HG03571 (cell line): ENCODE measurements at regions not wholly inside any gene's neighbourhood (a gene's known extent, or its start where the extent isn't known, plus 50 kb on each side); places are given as distances from the start of the nearest gene placed in this dataset.

Experiments
- ATAC-seq: cut with Tn5 transposase; IDR thresholded peaks from one replicate; pipeline ENCODE4 v1.9.1; 2021; ENCODE audit not compliant: unreplicated experiment

DNA sequence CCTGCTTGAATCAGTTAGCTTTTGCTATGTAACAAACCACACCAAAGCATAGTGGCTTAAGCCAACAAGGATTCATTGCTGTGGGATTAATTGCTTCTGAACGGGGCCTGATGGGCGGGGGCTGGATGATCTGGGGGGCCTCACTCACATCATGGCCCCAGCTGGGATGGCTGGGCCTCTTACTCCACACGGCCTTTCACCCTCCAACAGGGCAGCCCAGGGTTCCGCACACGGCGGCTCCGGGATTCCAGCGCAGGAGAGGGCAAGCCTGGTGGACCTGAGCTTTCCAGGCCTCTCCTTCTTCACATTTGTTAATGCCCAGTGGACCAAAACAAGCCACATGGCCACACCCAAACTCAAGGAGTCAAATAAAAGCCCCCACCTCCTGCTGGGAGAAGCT is 86.3 kb upstream of the PHLPP1 start:
- ATAC-seq, result no peak

DNA sequence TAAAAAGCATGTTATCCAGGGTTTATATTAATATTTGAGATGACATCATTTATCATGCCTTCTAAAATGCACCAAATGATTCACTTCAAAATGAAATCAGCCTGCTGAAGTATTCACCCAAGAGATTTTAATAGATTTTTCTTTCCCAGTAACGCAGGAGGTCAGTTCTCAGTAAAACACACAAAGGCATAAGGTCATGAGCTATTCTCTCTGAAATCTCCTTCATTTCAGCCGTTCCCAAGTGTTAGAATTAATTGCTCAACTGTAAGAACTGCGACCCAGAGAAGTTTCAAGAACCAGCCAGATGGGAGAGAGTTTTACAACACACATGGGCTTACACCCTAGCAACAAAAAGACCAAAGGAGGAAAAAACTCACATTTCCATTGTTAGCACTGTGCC is 84.2 kb upstream of the PHLPP1 start:
- ATAC-seq, result no peak

DNA sequence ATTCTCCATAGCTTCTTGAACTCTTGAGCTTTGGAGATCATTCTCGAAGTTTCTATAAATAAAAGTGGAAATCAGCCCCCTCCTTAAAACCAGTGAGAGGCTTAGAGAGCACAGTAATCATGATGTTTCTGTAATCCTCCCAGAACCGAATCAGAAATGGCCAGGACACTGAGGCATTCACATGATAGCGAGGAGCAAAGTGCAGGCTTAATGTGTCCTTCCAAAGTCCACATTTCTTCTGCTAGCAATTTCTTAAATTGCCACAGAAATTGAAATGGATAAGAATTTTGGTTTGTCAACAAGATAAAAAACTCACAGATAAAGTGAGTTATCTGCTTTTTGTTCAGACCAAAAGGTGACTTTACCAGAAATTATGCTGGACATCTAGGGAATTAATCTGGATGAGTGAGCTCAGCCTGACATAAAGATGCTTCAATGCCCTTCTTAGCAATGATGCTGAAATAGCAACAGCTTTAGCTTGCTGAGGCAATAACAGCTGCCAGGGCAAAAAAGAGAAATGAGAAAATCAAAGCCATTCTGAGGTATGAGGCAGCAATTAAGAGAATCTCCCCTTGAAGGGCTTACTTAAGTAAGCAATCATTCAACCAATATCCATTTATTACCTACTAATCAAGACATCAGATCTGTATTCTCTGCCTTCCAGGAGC is 82.4 kb upstream of the PHLPP1 start:
- no peak for ATAC-seq

DNA sequence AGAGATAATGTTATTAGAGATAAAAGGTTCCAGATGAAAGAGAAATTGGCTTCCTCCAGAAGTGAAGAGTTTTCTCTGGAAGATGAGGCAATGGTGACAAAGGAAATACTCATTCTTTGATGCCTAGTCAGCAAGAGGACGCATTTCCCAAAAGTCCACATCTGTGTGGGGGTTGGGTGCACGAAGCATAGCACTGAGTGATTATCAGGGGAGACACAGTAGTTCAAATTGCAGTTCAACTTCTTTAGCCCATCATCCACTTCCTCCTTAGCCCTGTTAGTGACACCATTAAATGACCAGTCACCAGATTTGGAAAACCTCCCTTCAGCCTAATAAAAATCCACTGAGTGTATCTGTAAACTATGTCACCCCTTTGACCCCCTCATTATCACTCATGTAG is 80.9 kb upstream of the PHLPP1 start:
- no peak for ATAC-seq

DNA sequence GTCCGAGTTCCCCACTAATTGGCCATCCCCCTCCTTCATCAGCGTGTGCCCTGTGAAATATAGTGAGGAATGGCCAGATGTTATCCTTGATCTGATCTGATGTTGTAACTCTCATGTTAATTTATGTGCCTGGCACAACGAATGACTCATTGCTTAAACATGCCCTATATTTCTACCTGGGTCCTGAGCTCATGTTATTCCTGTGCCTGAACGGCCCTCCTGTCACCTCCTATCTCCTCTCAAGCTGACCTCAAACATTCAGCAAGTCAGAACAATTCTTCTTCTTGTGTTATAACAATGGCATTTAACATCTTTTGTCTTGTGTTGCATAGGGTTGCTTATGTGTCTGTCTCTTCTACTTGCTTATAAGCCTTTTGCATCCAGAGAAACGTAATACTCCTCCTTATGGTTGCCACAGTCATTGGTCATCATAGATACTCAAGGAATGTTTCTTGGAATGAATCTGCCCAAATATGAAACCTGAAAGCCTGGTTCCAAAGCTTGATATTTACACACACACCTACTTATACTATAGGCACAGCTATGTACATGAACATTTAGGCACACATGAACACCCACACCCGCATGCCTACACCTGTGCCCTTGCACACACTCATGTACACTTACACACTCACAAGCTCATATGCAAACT is 80.2 kb upstream of the PHLPP1 start:
- ATAC-seq, result no peak

DNA sequence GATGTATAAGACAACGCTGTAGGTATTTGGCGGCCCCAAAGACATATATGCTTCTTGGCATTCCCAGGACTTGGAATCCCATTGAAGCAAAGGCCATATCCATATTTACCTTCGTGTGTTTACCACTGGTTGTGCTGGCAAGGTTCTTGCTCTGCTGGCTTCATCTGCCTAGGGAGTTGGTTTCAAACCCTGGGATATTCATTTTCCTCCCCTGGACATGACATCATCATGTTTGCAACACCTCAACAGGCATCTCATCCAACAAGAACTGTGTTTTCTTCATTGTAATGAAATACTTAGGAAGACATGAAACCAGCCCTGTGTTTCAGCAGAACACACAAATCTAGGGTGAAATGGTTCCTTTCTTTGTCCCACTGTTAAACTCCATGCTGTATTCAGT is 77.9 kb upstream of the PHLPP1 start:
- ATAC-seq, result no peak

DNA sequence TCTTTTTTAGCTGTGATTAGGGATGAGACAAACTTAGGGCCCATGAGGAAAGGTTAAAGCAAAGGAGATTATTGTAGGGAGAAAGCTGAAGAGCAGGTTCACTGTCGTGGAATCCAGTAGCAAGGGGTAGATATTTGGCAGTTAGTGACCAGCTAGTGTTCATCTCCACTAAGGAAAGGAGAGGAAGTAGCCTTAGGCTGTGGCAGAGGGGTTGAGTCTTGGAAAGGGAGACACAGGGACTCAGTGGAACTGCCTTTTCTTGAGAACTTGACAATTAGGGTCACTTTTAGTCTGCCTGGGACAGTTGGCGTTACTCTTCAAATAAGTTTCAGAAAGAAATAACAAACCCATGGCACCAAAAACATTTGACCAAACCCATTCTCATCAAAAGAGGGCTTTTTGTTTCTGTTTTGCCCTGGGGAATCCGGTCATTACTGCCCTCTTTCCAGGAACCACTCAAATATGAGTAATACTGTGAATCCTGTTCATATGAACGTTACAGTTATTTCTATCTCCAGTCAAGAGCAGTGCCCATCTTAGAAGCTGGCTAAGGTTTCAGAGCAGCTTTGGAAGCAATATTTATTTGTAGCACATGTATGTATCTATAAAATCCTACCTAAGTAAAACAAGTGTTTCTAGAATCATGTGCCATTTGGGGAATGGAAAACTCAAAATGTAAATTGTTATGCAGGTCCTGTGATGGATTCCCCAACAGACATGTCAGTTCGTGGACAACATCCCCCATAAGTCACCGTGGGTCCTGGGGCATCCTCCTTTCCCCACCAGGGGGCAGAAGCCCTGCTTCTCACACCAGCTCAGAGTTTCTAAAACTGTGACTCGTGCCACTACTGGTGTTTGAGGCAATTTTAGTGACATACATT is 77.3 kb upstream of the PHLPP1 start:
- ATAC-seq, result no peak

DNA sequence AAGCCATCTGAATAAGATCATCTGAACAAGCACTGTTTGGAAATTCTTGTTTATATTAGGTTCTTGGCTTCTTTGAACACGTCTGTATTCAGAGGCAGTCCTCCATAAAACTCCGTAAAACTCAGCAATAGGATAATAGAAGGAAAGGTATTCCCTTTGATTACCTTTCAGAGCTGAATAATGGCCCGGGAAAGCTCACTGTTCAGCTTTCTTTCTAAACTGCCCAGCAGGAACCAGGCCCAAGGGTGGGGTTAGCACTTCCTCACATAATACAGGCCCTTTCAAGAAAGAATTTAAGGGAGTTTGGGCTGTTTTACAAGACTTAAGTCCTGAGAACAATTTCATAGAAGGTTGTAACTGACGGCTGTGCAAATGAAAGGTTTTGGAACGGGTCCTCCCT is 72.2 kb upstream of the PHLPP1 start:
- no peak for ATAC-seq

DNA sequence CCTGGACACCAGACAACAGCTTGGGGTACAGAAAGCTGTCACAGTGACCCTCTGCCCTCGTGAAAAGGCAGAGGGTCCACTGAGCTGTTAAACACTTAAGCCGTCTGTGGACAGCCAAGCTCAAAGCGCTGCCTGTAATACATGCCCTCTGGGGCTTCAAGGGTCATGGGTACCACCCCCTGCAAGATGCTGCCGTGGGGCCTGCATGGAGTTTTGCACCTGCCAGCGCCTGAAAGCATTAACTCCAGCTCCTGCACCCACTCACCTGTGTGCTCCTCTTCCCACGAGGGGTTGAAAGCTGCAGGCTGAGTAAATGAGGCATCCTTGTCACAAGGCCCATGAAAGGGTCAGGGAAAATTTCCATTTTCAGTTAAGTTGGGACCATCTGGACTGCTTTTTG is 70.6 kb upstream of the PHLPP1 start:
- no peak for ATAC-seq

DNA sequence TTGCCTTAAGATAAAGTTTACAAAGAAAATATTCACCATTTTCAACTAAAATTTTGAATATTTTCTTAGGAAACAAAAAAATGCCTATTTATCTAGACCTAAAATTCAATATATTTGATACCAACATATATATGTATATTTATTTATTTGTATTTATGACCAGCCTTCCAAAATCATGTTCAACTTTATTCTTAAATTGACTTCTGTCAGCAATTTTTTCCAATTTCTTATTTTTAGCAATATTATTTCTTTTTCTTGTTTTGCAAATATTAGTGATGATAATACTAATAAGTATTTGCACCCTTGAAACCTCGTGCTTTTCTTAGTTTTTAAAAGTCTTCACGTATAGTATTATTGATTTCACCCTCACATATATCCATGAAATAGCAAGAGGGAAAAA is 68.2 kb upstream of the PHLPP1 start:
- ATAC-seq, result no peak

DNA sequence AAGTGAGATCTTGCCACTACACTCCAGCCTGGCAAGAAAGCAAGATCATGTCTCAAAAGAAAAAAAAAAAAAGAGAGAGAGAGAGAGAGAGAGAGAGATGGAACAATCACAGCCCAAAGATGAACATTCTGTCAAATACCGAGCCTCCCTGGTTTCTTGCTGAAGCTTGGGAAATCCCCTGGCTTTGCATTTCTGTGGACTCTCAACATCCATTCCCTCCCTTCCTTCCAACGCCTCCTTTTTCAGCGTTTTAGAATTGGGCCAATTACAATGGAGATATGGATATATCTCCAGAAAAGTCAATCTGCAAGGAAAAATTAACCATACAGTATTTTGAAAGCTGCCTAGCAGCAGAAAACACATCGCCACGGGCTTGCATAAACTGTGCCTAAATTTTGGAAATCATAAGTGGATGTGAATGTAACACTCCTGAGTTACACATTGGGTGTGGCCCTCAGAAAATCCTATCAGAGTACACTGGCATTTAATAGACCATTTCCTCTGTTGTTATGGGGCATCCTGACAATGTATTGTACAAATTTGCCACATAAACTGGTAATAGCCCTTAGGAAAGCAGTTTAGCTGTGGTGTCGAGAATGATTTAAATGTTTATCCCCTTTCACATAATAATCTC is 67.2 kb upstream of the PHLPP1 start:
- ATAC-seq, result no peak

DNA sequence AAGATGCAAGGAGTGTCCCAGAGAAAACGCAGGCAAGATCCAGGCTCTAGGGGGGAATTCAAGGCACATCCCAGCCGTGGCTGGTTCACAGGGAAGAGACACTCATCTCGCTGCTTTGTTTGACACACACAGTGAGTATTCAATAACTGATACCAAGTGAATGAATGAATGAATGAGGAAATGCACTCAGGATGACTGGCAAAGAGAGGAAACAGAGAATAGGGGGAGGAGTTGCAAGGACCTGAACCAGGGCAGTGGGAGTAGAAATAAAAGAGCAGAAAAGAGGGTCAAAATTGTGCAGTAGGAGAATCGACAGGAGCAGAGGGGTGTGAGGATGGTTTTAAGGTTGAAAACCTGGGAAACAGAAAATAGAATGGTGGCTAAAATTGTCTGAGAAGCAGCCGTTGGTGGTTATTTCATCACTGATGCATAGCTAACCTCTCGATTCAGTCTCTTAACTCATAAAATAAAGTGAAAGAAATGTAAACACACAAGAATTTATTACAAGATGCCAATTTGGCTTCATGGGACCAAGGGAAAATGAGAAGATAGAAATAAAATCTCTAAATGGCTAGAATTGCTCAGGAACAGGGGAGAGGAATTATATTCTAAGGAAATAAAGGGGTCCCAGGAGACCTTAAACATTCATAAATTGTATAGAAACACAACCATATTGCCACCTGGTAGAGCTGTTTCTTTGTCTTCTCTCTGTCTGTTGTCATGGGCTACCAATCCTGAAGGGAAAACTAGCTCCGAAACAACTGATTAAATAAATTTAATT is 63.9 kb upstream of the PHLPP1 start:
- peak; percentile 59 for ATAC-seq

DNA sequence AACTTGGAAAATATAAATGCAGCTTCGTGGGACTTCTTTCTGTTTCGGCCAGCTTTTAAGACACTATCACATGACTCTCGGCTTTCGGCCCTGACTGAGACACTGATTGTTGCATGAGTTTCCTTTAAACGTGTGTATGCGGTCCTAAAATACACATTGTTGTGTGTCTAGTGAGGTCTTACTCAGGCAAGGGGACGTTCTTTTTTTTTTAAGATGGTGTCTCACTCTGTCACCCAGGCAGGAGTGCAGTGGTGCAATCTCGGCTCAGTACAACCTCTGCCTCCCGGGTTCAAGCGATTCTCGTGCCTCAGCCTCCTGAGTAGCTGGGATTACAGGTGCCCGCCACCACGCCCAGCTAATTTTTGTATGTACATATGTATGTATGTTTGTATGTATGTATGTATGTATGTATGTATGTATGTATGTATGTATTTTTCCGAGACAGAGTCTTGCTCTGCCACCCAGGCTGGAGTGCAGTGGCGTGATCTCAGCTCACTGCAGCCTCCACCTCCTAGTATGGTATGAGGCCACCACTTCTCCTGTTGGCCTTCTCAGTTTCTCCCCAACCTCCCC is 63.2 kb upstream of the PHLPP1 start:
- peak; percentile 37 for ATAC-seq

DNA sequence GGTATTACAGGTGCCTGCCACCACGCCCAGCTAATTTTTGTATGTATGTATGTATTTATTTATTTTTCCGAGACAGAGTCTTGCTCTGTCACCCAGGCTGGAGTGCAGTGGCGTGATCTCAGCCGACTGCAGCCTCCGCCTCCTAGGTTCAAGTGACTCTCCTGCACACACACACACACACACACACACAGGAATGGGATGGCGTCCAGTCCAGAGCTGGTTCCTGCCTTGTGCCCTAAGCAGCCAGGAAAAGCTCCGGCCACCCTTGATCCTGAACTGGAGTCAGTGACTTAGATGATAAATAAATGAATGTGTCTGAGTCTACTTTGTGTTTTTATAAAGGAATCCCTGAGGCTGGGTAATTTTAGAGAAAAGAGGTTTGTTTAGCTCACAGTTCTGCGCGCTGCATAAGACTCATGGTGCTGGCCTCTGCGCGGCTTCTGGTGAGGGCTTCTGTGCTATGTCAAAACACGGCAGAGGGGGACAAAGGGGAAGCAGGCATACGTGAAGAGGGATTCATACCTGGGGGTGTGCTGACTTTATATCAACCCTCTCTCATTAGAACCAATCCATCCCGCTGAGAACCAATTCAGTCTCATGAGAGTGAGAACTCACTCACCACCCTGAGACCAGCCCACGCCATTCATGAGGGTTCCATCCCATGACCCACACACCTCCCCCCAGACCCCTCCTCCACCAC is 59.7 kb upstream of the PHLPP1 start:
- no peak for ATAC-seq

DNA sequence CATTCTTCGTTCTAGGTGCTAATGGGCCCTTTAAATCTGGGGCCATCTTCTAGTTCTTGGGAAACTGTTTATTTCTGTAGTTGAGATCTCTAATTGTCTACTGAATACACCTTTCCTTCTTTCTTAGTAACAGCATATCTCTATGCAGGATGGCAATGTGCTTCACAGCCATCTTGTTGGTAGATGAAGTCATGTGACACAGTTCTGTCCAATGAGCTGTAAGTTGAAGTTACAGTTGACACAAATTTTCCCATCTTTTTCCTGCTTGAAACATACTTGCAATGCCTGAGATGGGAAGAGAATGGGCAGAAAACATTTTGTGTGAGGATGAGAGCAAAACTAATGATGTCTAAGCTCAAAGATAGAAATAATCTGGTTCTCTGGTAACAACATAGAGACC is 57.3 kb upstream of the PHLPP1 start:
- no peak for ATAC-seq

DNA sequence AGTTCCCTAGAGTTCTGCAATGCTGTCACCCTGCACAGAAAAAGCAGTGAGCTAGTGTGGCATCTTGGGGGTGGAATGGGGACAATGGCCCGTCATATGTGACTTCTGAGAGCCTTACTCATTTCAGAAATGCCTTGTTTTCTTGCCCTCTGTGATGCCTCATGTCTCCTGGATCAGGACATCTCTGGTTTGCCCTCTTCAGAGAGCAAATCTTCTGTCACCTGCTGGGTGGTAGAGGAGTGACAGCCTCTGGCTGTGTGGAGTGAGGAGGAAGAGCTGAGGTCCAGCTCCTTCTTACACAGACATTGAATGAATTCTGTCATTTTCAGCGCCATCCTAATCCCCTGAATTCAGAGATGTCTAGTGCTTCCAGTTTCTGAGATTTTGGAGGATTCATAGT is 55.6 kb upstream of the PHLPP1 start:
- ATAC-seq, result no peak

DNA sequence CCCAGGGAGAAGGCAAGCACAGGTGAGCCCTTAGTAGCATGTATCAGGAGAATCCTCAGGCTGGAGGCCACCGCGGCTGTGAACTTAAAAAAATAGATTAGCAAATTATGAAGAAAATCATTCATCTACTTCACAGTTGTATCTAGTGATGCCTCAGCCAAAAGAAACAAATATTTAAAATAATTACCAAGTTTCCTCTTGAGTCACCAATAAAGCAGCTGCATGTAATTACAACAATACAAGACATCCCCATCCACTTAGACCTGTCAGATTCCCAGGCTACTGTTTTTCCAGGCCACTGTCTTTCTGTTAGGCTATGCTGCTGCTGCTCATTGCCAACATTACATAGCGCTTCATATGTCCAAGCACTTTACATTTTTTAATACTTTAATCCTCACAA is 54.6 kb upstream of the PHLPP1 start:
- no peak for ATAC-seq

DNA sequence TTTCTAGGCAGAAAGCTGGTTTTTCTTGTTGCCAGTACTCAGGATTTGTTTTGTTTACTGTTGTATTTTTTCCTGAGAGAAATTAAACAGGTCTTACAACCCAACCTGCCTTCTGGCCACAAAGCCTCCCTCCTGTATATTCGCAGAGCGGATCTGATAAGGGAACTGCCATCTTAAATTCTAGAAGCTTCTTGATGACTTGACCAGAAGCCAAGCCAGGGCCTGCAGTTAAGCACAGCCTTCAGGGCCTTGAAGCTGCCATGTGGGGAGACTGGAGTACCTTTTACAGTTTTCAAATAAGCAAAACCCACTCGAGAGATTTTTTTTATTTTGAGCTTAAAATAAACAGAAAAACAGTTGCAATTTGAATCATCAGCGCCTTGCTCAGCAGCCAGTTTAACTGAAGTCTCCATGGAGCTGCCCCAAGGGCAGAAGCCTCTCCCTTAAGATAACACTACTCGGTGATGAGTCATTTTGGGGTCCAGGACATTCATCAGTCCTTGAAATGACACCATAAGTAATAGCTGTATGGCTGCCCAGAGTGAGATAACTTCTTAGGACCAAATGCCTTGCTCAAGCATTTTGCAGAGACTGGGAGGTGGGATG is 51.5 kb upstream of the PHLPP1 start:
- peak; percentile 73 for ATAC-seq

DNA sequence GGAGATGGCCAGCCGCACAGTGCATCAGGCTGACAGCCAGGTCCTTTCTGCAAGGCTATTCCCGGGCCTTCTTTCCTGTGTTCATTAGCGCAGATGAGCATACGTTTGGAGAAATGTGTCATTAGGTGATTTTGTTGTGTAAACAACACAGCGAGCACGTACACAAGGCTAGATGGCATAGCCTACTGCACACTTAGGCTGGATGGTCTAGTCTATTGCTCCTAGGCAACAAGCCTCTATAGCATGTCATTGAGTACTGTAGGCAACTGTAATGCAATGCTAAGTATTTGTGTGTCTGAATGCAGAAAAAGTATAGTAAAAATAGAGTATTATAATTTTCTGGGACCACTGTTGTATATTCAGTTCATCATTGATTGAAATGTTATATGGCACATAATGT is 50.9 kb upstream of the PHLPP1 start:
- ATAC-seq, result no peak

DNA sequence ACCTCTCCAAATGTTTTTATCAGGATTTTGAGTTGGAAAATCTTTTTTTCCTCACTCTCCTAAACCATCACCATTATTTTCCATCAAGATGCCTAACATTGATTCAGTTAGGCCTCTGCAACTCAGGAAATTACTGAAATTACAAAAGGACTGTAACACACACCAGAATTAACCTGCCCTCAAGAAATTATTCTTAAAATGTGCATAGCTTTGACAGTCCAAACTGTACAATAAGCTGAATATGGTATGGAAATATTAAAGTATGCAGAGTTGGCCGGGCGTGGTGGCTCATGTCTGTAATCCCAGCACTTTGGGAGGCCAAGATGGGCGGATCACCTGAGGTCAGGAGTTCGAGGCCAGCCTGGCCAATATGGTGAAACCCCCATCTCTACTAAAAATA is 50.2 kb upstream of the PHLPP1 start:
- ATAC-seq, result no peak
